CD1c-positive myeloid dendritic cell (primary cell): ENCODE measurements at regions not wholly inside any gene's neighbourhood (a gene's known extent, or its start where the extent isn't known, plus 50 kb on each side); places are given as distances from the start of the nearest gene placed in this dataset.
A peak's percentile ranks its signal among the peaks of the same experiment; 100 is the strongest.
"Not testable (repeated sequence)": the region's sequence is repeated elsewhere in the genome, so short reads cannot be mapped to it uniquely, and the experiment has no call there.

Experiments
- DNase-seq: peaks from one replicate; pipeline ENCODE4 v3.0.0-alpha.2; 2016; ENCODE audit errors: extremely low spot score

GRCh38 chr18:45342166-45342565 lies 273.1 kb upstream of the SLC14A2 start:
- no peak for DNase-seq

GRCh38 chr18:45342653-45343052 lies 272.6 kb upstream of the SLC14A2 start:
- DNase-seq: no peak

- no peak for DNase-seq
These were observed 271.9 kb upstream of the SLC14A2 start for GRCh38 chr18:45343365-45343764.

GRCh38 chr18:45344680-45345079 lies 270.6 kb upstream of the SLC14A2 start:
- DNase-seq: not testable (repeated sequence)

GRCh38 chr18:45349019-45349418 lies 266.3 kb upstream of the SLC14A2 start:
- DNase-seq: no peak

GRCh38 chr18:45349467-45349866 lies 265.8 kb upstream of the SLC14A2 start:
- no peak for DNase-seq

- DNase-seq: no peak
These were observed 264.7 kb upstream of the SLC14A2 start for GRCh38 chr18:45350404-45351156.

GRCh38 chr18:45352874-45353273 lies 262.4 kb upstream of the SLC14A2 start:
- DNase-seq: no peak

GRCh38 chr18:45353530-45353929 lies 261.7 kb upstream of the SLC14A2 start:
- DNase-seq: no peak

- no peak for DNase-seq
These were observed 259.2 kb upstream of the SLC14A2 start for GRCh38 chr18:45355944-45356520.

- DNase-seq: no peak
These were observed 257.4 kb upstream of the SLC14A2 start for GRCh38 chr18:45357686-45358470.

GRCh38 chr18:45359275-45360009 lies 255.8 kb upstream of the SLC14A2 start:
- DNase-seq: no peak

GRCh38 chr18:45361125-45361851 lies 254.0 kb upstream of the SLC14A2 start:
- DNase-seq: no peak

GRCh38 chr18:45363196-45363595 lies 252.1 kb upstream of the SLC14A2 start:
- no peak for DNase-seq

GRCh38 chr18:45365835-45366234 lies 249.4 kb upstream of the SLC14A2 start:
- DNase-seq: no peak

- no peak for DNase-seq
These were observed 244.8 kb upstream of the SLC14A2 start for GRCh38 chr18:45370255-45371010.

GRCh38 chr18:45373286-45373880 lies 241.9 kb upstream of the SLC14A2 start:
- peak; percentile 46 for DNase-seq

GRCh38 chr18:45374236-45374635 lies 241.0 kb upstream of the SLC14A2 start:
- DNase-seq: no peak

- no peak for DNase-seq
These were observed 240.2 kb upstream of the SLC14A2 start for GRCh38 chr18:45374878-45375630.

- DNase-seq: no peak
These were observed 239.1 kb upstream of the SLC14A2 start for GRCh38 chr18:45376193-45376592.
